Fibroblast of villous mesenchyme (primary cell): ENCODE measurements at regions not wholly inside any gene's neighbourhood (a gene's known extent, or its start where the extent isn't known, plus 50 kb on each side); places are given as distances from the start of the nearest gene placed in this dataset.
"Not testable (repeated sequence)": the region's sequence is repeated elsewhere in the genome, so short reads cannot be mapped to it uniquely, and the experiment has no call there.

ENCODE experiments used
- DNase-seq: peaks from one replicate; pipeline ENCODE4 v3.0.0-alpha.2; 2010; ENCODE audit warnings: low read depth
- H3K4me3 ChIP-seq: 2 replicates; pipeline ENCODE4 v1.5.1; 2011; ENCODE audit warnings: low read depth, mild to moderate bottlenecking, low read length
- TF ChIP-seq, protein P1 (sequence below): IDR thresholded peaks from 2 replicates; pipeline ENCODE4 v1.5.1; 2012; ENCODE audit warnings: low read depth, mild to moderate bottlenecking, low read length; ENCODE audit not compliant: insufficient read depth

DNA sequence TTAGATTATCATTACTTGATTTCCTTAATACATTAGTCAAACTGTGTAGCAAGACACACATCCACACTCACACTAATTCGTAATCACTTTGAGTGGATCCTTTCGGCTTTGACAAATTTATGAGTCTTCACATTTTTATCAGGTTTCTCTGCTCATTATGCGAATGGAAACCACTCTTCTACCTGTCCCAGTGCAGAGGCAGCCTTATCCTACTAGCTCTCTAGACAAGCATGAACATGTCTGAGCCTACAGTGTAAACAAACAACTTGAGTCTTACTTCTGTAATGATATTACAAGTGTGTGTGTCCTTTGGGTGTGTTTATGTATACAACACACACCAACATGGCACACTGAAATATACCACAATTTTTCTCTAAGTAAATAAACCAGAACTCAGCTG is 361.9 kb upstream of the CHST9 start:
- no peak overlapping the region for H3K4me3 ChIP-seq
- TF ChIP-seq, protein P1, sequence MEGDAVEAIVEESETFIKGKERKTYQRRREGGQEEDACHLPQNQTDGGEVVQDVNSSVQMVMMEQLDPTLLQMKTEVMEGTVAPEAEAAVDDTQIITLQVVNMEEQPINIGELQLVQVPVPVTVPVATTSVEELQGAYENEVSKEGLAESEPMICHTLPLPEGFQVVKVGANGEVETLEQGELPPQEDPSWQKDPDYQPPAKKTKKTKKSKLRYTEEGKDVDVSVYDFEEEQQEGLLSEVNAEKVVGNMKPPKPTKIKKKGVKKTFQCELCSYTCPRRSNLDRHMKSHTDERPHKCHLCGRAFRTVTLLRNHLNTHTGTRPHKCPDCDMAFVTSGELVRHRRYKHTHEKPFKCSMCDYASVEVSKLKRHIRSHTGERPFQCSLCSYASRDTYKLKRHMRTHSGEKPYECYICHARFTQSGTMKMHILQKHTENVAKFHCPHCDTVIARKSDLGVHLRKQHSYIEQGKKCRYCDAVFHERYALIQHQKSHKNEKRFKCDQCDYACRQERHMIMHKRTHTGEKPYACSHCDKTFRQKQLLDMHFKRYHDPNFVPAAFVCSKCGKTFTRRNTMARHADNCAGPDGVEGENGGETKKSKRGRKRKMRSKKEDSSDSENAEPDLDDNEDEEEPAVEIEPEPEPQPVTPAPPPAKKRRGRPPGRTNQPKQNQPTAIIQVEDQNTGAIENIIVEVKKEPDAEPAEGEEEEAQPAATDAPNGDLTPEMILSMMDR, result no peak
- DNase-seq, result no peak

DNA sequence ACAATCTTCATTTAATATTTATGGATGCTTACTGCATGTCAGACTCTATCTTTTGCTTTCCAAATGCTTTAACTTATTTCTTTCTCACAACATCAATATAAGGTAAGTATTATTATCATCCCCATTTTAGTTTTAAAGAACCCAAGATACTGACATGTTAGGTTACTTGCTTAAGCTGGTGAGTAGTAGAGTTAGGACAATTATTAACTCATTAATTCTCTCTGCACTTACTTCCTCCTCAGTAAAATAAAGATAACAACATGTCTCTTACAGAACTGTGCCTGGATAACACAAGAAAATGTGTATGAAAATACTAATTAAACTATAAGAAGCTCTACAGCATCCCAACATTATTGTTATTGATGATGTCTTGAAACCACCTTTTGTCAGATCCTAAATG is 359.1 kb upstream of the CHST9 start:
- TF ChIP-seq, protein P1, result no peak
- no peak for DNase-seq
- no peak overlapping the region for H3K4me3 ChIP-seq

DNA sequence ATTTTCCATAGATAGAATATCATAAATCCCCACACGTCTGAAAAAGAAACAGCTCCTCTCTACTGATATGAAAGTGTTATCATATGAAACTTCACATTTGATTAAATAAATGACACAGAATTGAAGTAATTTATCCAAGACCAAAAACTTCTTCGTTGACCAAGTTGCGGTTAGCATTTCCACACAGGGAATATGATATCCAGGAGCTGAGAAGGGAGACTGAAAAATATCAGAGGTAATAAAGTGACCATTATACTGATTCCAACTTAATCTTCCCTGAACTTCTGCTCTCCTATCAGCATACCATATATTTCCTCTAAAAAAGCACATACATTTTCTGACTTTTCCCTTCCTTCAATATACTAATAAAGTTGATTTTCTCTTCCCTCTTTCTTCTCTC is 356.2 kb upstream of the CHST9 start:
- no peak for DNase-seq
- H3K4me3 ChIP-seq, result no peak overlapping the region

DNA sequence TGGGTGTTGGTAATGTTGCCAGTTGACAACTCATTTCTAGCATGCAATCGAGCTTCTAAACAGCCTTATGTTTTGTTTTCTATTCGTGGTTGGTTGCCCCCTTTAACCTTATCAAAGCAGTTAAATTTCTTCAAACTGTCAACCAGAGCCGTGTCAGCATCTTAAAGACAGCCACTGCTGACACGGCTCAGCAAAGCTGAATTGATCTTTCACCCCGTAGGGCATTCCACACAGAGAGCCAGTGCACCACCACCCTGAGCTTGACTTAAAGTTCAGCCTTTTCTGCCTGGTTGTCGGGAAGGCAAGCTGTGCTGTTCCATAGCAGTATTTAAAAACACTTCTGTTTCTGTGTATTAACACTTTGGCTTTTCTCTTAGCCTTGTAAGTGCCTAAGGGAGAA is 355.0 kb upstream of the CHST9 start:
- TF ChIP-seq, protein P1, result no peak
- H3K4me3 ChIP-seq, result no peak overlapping the region
- no peak for DNase-seq

More for the DNA sequence above, 356.2 kb upstream of the CHST9 start:
- TF ChIP-seq, protein P1, result no peak

DNA sequence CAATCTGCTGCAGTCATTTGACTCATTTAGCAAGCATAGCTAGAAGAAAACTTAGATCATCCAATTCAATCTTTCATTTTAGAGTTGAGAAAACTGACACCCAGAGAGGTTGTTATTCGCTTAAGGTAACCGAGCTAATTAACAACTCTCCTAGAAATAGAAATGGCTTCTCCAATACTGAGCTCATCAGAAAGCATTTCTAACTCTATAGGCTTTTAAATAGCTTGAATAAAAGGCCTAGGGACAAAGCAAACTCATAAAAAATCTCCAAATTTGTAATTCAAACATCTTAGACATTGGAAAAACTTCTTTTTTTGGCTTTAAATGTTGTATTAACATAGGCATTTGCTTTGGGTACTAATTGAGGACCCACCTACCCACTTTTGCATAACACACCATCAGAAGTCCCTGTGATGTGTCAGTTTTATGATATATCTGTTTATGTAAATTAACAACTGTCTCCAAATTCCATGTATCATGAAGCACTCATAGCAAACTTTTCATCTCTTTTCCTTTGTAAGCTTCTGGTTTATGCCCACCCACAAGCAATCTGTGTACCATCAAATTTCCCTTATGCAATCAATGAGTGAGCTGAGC is 343.9 kb upstream of the CHST9 start:
- no peak for DNase-seq
- no peak overlapping the region for H3K4me3 ChIP-seq
- TF ChIP-seq, protein P1, result no peak

DNA sequence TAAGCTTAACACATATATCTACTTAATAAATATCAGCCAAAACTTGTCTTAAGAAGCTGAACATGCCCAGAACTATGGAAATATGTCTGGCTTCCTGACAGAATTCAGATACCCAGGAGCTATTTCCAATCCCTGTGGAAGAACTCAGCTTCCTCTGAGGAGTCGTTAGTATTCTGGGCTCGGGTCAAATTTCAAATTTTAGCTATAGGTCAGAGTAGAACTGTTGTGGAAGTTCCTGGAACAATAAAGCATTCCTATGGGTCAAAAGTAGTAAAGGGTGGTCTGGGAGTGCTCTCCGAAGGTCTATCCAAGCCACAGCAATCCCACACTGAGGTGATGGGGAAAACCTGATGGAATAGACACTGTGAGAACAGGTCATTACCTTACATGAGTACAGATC is 342.7 kb upstream of the CHST9 start:
- no peak overlapping the region for H3K4me3 ChIP-seq
- TF ChIP-seq, protein P1, result no peak
- no peak for DNase-seq

DNA sequence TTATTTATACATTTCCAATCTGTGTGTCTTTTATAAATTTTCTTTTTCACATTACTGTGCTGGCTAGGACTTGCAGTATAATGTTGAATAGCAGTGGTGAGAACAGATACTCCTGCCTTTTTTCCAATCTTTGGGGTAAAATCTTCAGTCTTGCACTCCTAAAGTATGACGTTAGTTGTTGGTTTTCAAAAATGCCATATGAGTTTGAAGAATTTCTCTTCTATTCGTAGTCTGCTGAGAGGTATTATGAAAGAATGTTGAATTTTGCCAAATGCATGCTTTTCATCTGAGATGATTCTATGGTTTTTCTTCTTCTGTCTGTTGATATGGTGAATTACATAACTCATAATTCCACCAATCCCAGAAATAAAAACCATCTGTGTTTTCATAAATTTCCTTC is 335.3 kb upstream of the CHST9 start:
- no peak for DNase-seq
- TF ChIP-seq, protein P1, result no peak

DNA sequence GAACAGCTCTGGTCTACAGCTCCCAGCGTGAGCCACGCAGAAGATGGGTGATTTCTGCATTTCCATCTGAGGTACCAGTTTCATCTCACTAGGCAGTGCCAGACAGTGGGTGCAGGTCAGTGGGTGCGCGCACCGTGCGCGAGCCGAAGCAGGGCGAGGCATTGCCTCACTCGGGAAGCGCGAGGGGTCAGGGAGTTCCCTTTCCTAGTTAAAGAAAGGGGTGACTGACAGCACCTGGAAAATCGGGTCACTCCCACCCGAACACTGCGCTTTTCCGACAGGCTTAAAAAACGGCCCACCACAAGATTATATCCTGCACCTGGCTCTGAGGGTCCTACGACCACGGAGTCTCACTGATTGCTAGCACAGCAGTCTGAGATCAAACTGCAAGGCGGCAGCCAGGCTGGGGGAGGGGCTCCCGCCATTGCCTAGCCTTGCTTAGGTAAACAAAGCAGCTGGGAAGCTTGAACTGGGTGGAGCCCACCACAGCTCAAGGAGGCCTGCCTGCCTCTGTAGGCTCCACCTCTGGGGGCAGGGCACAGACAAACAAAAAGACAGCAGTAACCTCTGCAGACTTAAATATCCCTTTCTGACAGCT is 325.0 kb upstream of the CHST9 start:
- not testable (repeated sequence) for H3K4me3 ChIP-seq, DNase-seq

More for the DNA sequence above, 335.3 kb upstream of the CHST9 start:
- H3K4me3 ChIP-seq, result no peak overlapping the region
